Nephron (organoid): ENCODE measurements at regions not wholly inside any gene's neighbourhood (a gene's known extent, or its start where the extent isn't known, plus 50 kb on each side); places are given as distances from the start of the nearest gene placed in this dataset.

Source experiments
- H3K27ac Mint-ChIP-seq, 3 experiments: 2 replicates each; pipeline ENCODE4 v1.8.0; 2020; ENCODE audit warnings: mixed read lengths in 3 of 3, mild to moderate bottlenecking in 2 of 3, moderate library complexity in 1 of 3
- H3K27me3 Mint-ChIP-seq: 2 replicates; pipeline ENCODE4 v1.8.0; 2021; ENCODE audit warnings: low read depth, mild to moderate bottlenecking, moderate library complexity, mixed read lengths
- H3K36me3 Mint-ChIP-seq: 2 replicates; pipeline ENCODE4 v1.8.0; 2020; ENCODE audit warnings: low read depth, mixed read lengths
- H3K4me1 Mint-ChIP-seq: 2 replicates; pipeline ENCODE4 v1.8.0; 2020; ENCODE audit warnings: mixed read lengths
- H3K4me3 Mint-ChIP-seq, 3 experiments: 2 replicates each; pipeline ENCODE4 v1.8.0; 2020; ENCODE audit warnings: mild to moderate bottlenecking in 3 of 3, mixed read lengths in 3 of 3, moderate library complexity in 2 of 3
- H3K9me3 Mint-ChIP-seq: 2 replicates; pipeline ENCODE4 v1.8.0; 2020; ENCODE audit warnings: mixed read lengths
- CTCF ChIP-seq, 3 experiments: fragments of 200-600 bp; sonication (generic); IDR thresholded peaks; one replicate each; pipeline ENCODE4 v1.5.0; 2021; ENCODE audit warnings: antibody characterized with exemption in 3 of 3; ENCODE audit not compliant: unreplicated experiment in 3 of 3

GRCh38 chr7:115146148-115146547, 224.3 kb downstream of the MDFIC start:
- H3K36me3 Mint-ChIP-seq, result no peaks in the 10 kb centered on the region
- H3K27ac Mint-ChIP-seq, result peak overlapping the region; percentile 6 to 62 (median 27)
- H3K27me3 Mint-ChIP-seq, result no peaks in the 10 kb centered on the region
- H3K4me1 Mint-ChIP-seq, result peaks cover 4% of the 10 kb centered on the region
- no peak overlapping the region for H3K4me3 Mint-ChIP-seq
- TF ChIP-seq CTCF (IDR thresholded peaks at IDR 0.05; ENCODE audit: unreplicated experiment in 3 of 3), result no peak
- no peaks in the 10 kb centered on the region for H3K9me3 Mint-ChIP-seq

GRCh38 chr7:115145512-115145911, 223.6 kb downstream of the MDFIC start:
- no peaks in the 10 kb centered on the region for H3K9me3 Mint-ChIP-seq
- H3K27ac Mint-ChIP-seq, result peak overlapping the region; percentile 27 to 62 (median 57)
- no peak overlapping the region for H3K4me3 Mint-ChIP-seq
- H3K27me3 Mint-ChIP-seq, result no peaks in the 10 kb centered on the region
- H3K36me3 Mint-ChIP-seq, result no peaks in the 10 kb centered on the region
- TF ChIP-seq CTCF (IDR thresholded peaks at IDR 0.05; ENCODE audit: unreplicated experiment in 3 of 3), result no peak
- peaks cover 4% of the 10 kb centered on the region for H3K4me1 Mint-ChIP-seq

- H3K36me3 Mint-ChIP-seq, result no peaks in the 10 kb centered on the region
Measured at GRCh38 chr7:115137816-115138215, 215.9 kb downstream of the MDFIC start.

DNA sequence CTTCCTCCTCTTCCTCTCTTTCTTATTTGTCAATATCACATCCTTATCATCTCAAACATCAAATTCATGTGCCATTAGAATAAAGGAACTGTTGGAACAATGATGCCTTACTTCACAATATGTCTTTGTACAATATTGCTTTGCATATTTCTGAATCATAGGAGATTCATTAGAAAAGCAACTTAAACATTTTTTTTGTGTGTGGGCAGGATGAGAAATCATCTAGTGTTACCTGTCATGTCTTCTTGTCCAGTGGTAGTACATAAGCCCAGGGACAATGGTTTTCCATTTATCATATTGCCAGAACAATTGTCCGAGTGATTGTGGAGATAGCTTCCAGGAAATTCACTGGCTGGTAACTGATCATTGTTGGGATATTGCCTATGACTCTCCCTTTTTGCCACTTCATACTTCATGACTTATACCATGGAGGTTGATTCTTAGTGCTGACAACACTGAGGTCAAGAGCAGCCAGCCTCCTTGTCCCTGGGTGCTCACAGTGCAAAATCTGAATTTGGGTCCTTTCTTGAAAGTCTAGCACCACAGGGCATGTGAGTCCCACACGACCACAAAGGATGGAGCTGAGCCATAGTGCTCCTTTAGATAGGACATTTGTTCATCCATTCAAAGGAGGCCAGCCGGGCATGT, 215.0 kb downstream of the MDFIC start:
- no peaks in the 10 kb centered on the region for H3K9me3 Mint-ChIP-seq
- TF ChIP-seq CTCF (IDR thresholded peaks at IDR 0.05; ENCODE audit: unreplicated experiment in 3 of 3), result no peak
- no peaks in the 10 kb centered on the region for H3K27me3 Mint-ChIP-seq
- H3K4me1 Mint-ChIP-seq, result no peaks in the 10 kb centered on the region
- H3K36me3 Mint-ChIP-seq, result no peaks in the 10 kb centered on the region
- no peak overlapping the region for H3K4me3 Mint-ChIP-seq
- H3K27ac Mint-ChIP-seq, result no peak overlapping the region

More at GRCh38 chr7:115137816-115138215, 215.9 kb downstream of the MDFIC start:
- Mint-ChIP-seq H3K27ac (no peak overlapping the region), H3K4me1 (no peaks in the 10 kb centered on the region), H3K27me3 (no peaks in the 10 kb centered on the region), H3K4me3 (no peak overlapping the region), H3K9me3 (no peaks in the 10 kb centered on the region)
- no peak for TF ChIP-seq CTCF (IDR thresholded peaks at IDR 0.05; ENCODE audit: unreplicated experiment in 3 of 3)

GRCh38 chr7:115135769-115136410, 214.0 kb downstream of the MDFIC start:
- peaks cover 3% of the 10 kb centered on the region for H3K27me3 Mint-ChIP-seq
- H3K4me3 Mint-ChIP-seq, result no peak overlapping the region
- TF ChIP-seq CTCF (IDR thresholded peaks at IDR 0.05; ENCODE audit: unreplicated experiment in 3 of 3), result no peak
- no peak overlapping the region for H3K27ac Mint-ChIP-seq
- no peaks in the 10 kb centered on the region for H3K4me1 Mint-ChIP-seq
- H3K9me3 Mint-ChIP-seq, result no peaks in the 10 kb centered on the region
- no peaks in the 10 kb centered on the region for H3K36me3 Mint-ChIP-seq

- no peak overlapping the region for H3K4me3 Mint-ChIP-seq
- H3K27ac Mint-ChIP-seq, result no peak overlapping the region
- no peaks in the 10 kb centered on the region for H3K36me3 Mint-ChIP-seq
- H3K27me3 Mint-ChIP-seq, result peaks cover 3% of the 10 kb centered on the region
- TF ChIP-seq CTCF (IDR thresholded peaks at IDR 0.05; ENCODE audit: unreplicated experiment in 3 of 3), result no peak
- no peaks in the 10 kb centered on the region for H3K9me3 Mint-ChIP-seq
- no peaks in the 10 kb centered on the region for H3K4me1 Mint-ChIP-seq
Measured at GRCh38 chr7:115135146-115135545, 213.3 kb downstream of the MDFIC start.
